ENCODE measurements at regions not wholly inside any gene's neighbourhood (a gene's known extent, or its start where the extent isn't known, plus 50 kb on each side); places are given as distances from the start of the nearest gene placed in this dataset.

DNA sequence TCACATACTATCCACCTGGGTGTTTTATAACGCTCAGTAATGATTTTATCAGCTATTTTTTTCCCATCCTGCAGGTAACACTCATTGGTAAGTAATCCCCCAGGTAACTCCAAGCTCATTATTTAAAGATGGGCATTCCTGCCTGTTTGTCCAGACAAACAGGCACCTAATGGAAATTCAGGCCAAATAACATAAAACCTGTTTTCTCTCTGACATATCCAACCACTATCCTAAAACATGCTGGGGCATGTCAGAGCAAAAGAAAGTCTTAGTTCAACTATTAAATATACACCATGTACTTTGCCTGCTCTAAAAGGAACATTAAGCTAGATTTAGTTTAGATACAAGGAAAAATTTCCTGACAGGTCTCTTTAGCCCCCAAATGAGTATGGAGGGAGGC is 987.7 kb downstream of the TTLL7 start:
- DNase-seq (no peak), ATAC-seq (no peak)
- intact Hi-C loops (cut with DNase I), result no loop called here

GRCh38 chr1:83006271-83006670 is 992.7 kb downstream of the TTLL7 start:
- intact Hi-C loops (cut with DNase I), result no loop called here
- DNase-seq (no peak), ATAC-seq (no peak)

DNA sequence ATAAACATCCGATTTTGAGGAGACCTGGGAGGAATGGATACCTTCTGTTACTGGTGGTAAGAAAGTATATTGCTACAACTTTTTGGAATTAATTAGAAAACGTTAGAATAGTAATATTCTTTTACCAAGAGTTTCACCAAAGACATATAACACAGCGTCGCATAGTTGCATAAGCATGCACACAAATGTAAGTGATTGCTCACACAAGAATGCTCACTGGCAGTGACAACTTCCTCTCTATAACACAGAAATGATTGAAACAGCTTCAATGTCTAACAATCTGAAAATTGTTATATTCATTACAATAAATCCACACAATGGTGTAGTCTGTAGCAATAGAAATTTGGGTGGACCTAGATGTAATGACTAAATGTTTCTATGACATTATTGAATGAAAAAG is 998.6 kb downstream of the TTLL7 start:
- ATAC-seq (no peak), DNase-seq (no peak)
- intact Hi-C loops (cut with DNase I), result no loop called here

GRCh38 chr1:82995951-82996350 is 1003.0 kb downstream of the TTLL7 start:
- ATAC-seq (no peak), DNase-seq (no peak)
- intact Hi-C loops (cut with DNase I), result no loop called here

- no peak for DNase-seq
- ATAC-seq, result peak; percentile 27 to 47
- intact Hi-C loops (cut with DNase I), result no loop called here
These were observed 1004.2 kb downstream of the TTLL7 start for GRCh38 chr1:82994616-82995263.

GRCh38 chr1:82991569-82991968 is 1007.4 kb downstream of the TTLL7 start:
- ATAC-seq (no peak), DNase-seq (no peak)
- intact Hi-C loops (cut with DNase I), result no loop called here

DNA sequence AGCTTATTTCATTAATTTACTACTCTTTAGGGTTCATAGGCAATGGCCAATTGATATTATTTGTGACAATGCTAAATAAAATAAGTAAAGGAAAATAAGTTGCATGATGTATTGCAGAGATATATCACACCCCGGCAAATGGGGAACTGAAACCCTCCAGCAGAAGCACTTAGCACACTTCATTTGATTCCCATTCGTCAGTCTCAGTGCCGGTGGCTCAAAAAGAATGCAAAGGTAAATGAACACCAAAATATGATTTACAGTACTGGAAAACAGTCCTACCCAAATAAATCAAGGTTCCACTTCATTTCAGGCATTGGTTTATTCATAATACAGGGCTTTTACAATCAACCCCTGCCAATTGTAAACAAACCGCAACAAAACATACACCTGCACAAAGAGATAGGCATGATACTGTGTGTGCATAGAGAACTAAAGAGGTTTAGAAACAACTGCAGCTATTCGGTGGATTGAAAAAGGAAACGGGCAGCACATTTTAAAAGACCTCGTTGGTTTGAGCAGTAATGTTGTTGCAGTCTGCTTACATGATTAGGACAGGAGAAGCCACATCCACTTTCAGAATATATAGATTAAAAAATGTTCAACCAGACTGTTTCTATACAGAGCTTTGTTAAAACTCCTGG is 1019.2 kb downstream of the TTLL7 start:
- DNase-seq, result no peak
- intact Hi-C loops (cut with DNase I), result no loop called here
- ATAC-seq, result no peak

DNA sequence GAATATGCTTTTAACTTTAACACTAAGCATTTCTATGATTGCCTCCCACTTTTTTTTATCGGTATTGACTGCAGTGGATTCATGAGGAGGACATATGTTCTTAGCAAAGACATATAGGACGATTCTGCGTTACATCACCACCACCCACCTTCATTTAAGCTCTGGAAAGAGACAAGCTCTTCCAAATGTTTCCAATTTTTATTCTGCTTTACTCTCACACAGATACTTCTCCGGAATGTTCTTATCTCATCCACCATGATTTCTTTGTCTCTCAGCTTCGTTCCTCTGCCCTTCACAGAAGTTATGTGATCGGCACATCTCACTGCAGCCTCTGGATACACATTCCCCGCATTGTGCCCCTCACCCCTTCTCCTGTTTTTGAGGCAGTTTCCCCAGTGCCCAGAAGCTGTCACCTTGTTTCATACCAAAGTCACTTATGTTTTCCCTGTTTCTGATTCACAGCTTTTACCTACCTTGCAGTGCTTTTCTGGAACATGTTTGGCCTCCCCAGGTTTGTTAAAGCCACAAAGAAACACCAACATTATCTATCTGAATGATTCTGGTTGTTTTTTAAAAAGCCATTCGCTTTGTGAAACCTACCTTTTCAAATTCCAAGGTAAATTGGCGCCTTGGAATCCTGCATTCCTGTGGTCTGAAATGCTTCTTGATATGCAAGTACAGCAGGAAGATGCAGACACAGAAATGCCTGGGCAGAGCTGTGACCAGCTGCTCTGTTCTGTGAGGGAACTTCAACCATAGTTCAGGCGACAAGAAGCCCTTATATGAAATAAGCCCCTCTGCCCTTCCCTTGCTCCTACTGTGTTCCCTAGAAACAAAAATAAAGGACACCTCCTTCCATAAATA is 1020.2 kb downstream of the TTLL7 start:
- ATAC-seq (no peak), DNase-seq (no peak)
- intact Hi-C loops (cut with DNase I), result no loop called here

- ATAC-seq, result no peak
- DNase-seq, result no peak
- intact Hi-C loops (cut with DNase I), result no loop called here
These were observed 1025.9 kb downstream of the TTLL7 start for GRCh38 chr1:82972841-82973553.

GRCh38 chr1:82969340-82969739 is 1029.6 kb downstream of the TTLL7 start:
- intact Hi-C loops (cut with DNase I), result no loop called here
- no peak for DNase-seq
- no peak for ATAC-seq

- ATAC-seq, result no peak
- intact Hi-C loops (cut with DNase I), result no loop called here
- DNase-seq, result no peak
These were observed 1036.3 kb downstream of the TTLL7 start for GRCh38 chr1:82962658-82963057.

- no peak for ATAC-seq
- intact Hi-C loops (cut with DNase I), result no loop called here
- no peak for DNase-seq
These were observed 1048.2 kb downstream of the TTLL7 start for GRCh38 chr1:82950606-82951200.

DNA sequence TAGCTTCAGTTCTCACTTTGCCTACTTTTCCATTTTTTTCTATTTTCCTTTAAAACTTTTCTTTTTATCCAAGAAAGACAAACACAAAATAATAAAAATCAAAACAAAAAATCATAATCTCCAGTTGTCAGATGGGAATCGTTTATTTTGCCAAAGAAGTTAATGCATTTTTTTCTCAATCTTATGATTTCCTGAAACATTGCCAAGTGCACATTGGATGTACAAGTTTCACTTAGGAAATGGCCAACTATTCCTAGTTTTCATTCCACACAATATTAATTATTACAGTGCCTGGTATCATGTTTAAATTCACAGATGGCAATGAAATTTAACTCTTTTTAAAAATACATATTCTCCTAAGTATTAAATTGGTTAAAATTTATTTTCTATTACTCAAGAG is 1050.5 kb downstream of the TTLL7 start:
- DNase-seq (no peak), ATAC-seq (no peak)
- intact Hi-C loops (cut with DNase I), result no loop called here

DNA sequence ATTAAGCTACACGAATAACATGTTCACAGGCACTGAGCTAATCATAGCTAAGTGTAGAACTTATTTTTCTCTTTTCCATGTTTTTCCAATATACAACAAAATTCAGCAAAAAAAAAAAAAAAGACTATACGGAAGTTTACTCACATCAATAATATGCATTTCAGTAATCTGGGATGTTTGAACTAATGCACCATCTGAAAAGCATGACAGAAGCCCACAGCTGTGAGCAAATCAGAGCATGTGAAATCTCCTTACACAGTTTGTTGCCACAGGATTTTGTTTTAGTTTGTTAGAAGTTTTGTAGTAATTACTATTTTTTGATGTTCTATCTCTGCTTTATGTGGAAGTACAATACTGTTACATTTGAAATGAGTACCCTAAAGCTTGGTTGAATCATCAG is 1051.7 kb downstream of the TTLL7 start:
- DNase-seq, result no peak
- ATAC-seq, result no peak
- intact Hi-C loops (cut with DNase I), result no loop called here

DNA sequence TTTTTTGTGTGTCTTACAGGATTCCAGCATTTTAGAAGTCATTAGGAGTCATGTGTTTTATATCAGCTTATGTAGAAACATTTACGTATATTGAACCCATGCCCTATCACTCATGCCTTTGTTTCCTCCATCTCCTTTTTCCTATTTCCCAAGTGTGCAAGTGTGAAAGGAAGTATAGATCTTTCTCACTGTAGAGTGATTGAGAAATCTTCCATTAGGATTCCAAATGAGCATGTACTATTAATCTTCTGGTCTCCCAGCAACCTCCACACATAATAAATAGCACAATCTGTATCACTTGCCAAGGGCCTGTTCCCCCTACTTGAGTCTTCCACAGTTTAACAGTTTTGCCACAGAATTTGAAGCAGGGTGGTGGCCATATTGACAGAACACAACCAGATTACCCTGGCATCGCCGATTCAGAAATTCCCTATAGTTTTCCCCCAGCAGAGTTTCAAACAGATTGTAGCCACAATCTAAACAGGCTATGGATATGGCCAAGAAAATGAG is 1052.8 kb downstream of the TTLL7 start:
- intact Hi-C loops (cut with DNase I), result no loop called here
- DNase-seq (no peak), ATAC-seq (no peak)

- ATAC-seq (no peak), DNase-seq (no peak)
- intact Hi-C loops (cut with DNase I), result no loop called here
These were observed 1054.1 kb downstream of the TTLL7 start for GRCh38 chr1:82944822-82945221.

- peak in 1 of 2 donors; percentile 49 for ATAC-seq
- peak; percentile 37 for DNase-seq
- intact Hi-C loops (cut with DNase I), result no loop called here
These were observed 1064.9 kb downstream of the TTLL7 start for GRCh38 chr1:82934074-82934473.

DNA sequence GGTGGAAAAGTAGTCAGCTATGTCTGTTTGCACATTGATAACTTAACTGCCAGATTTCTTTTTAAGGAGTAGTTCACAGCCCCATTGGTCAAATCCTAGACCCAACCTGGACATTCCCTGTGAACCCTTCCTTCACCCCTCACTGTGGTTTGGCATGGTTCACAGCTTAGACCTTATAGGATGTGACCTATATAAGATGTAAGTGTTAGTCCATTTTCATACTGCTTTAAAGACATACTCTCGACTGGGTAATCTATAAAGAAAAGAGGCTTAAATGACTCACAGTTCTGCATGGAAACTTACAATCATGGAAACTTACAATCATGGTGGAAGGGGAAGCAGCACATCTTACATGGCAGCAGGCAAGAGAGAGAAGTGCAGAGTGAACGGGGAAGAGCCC is 1066.2 kb downstream of the TTLL7 start:
- ATAC-seq, result no peak
- intact Hi-C loops (cut with DNase I), result no loop called here

DNA sequence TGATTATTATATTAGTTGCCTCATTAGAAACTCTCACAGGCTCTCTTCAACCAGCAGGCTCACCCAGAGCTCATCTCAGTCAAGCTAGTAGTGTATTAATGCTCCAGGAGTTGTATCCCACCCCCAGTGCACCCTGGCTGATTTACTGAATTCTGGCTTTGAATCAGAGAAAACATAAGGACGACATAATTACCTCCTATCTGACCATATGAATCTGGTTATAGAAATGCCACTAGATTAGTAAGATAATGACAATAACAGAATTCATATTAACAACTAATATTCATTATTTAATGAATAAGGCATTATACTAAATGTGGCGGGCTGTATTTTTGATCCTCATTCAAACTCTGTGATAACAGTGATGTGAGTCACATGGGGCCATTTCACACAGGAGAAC is 1066.7 kb downstream of the TTLL7 start:
- ATAC-seq (no peak), DNase-seq (no peak)
- intact Hi-C loops (cut with DNase I), result no loop called here

More for the DNA sequence above, 1066.2 kb downstream of the TTLL7 start:
- no peak for DNase-seq

All from left cardiac atrium (tissue), 4 donors.